ENCODE measurements at regions not wholly inside any gene's neighbourhood (a gene's known extent, or its start where the extent isn't known, plus 50 kb on each side); places are given as distances from the start of the nearest gene placed in this dataset.

- Histone ChIP-seq H3F3A (ENCODE audit: insufficient read depth, low read length) (no peaks in the 10 kb centered on the region), H3K9ac (ENCODE audit: low read length) (no peak overlapping the region), H4K20me1 (ENCODE audit: insufficient read depth, low read length) (no peaks in the 10 kb centered on the region), H3K9me3 (ENCODE audit: low read length) (no peaks in the 10 kb centered on the region), H3K79me2 (ENCODE audit: insufficient read depth, low read length) (no peaks in the 10 kb centered on the region), H3K36me3 (ENCODE audit: insufficient read depth, low read length) (no peaks in the 10 kb centered on the region), H3K4me3 (ENCODE audit: low read depth, low read length, poor library complexity, severe bottlenecking) (no peak overlapping the region), H3K4me1 (ENCODE audit: insufficient read depth, low read length, severe bottlenecking) (no peaks in the 10 kb centered on the region), H3K27me3 (ENCODE audit: insufficient read depth, low read length) (no peaks in the 10 kb centered on the region), H2AFZ (ENCODE audit: low read length) (no peak overlapping the region), H3K4me2 (ENCODE audit: low read length) (no peak overlapping the region), H3K9me2 (ENCODE audit: low read depth, low read length) (no peaks in the 10 kb centered on the region), H3K27ac (ENCODE audit: low read depth, low read length, poor library complexity, severe bottlenecking) (no peak overlapping the region)
- no peak for TF ChIP-seq EZH2 (IDR thresholded peaks at IDR 0.05; ENCODE audit: borderline replicate concordance, low read length)
- TF ChIP-seq CTCF (IDR thresholded peaks at IDR 0.05; ENCODE audit: low read length): no peak
These were observed 654.2 kb downstream of the PCDH7 start for GRCh38 chr4:31374256-31374960.

DNA sequence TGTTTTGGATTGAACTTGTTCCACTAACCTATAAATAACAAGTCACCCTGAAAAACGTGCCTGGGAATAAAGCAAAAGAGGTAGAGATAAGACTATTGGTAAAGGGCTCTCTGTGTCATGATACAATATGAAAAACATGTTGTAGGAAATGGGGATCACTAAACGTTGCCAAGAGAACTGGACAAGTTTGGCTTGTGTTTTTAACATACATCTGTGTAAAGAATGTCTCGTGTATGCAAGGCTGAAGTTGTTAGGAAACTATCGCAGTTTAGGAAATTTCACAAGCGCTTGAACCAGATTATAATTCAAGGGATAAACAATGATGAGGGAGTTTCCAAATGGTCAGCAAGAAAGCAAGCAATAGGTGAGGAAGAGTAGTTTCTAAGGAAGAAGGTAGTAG is 655.8 kb downstream of the PCDH7 start:
- TF ChIP-seq EZH2 (IDR thresholded peaks at IDR 0.05; ENCODE audit: borderline replicate concordance, low read length) (no peak), CTCF (IDR thresholded peaks at IDR 0.05; ENCODE audit: low read length) (no peak)
- H3F3A ChIP-seq (ENCODE audit: insufficient read depth, low read length): no peaks in the 10 kb centered on the region
- H3K9ac ChIP-seq (ENCODE audit: low read length): no peak overlapping the region
- H4K20me1 ChIP-seq (ENCODE audit: insufficient read depth, low read length): no peaks in the 10 kb centered on the region
- H3K4me3 ChIP-seq (ENCODE audit: low read depth, low read length, poor library complexity, severe bottlenecking): no peak overlapping the region
- no peaks in the 10 kb centered on the region for H3K36me3 ChIP-seq (ENCODE audit: insufficient read depth, low read length)
- H3K4me2 ChIP-seq (ENCODE audit: low read length): no peak overlapping the region
- H3K27ac ChIP-seq (ENCODE audit: low read depth, low read length, poor library complexity, severe bottlenecking): no peak overlapping the region
- H3K9me2 ChIP-seq (ENCODE audit: low read depth, low read length): no peaks in the 10 kb centered on the region
- H3K27me3 ChIP-seq (ENCODE audit: insufficient read depth, low read length): no peaks in the 10 kb centered on the region
- no peaks in the 10 kb centered on the region for H3K4me1 ChIP-seq (ENCODE audit: insufficient read depth, low read length, severe bottlenecking)
- no peaks in the 10 kb centered on the region for H3K9me3 ChIP-seq (ENCODE audit: low read length)
- H2AFZ ChIP-seq (ENCODE audit: low read length): no peak overlapping the region
- no peaks in the 10 kb centered on the region for H3K79me2 ChIP-seq (ENCODE audit: insufficient read depth, low read length)

DNA sequence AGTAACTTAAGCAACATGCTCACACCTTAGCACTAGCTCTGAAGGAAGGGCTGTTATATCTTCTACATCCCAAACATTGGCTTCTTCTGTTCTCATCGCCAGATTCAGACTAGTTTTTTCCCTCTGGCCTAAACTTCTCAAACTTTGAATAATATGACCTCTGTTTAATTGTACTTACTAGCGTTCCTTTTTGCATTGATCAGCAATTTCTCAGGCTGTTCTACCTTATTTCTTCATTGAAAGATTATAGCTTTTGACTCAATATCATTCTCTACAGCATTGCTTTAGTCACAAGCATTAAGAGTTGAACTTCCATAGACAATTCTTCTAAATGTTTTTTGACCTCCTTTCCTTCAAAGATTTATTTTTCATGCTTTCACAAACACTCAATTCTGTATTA is 659.2 kb downstream of the PCDH7 start:
- no peaks in the 10 kb centered on the region for H3K4me1 ChIP-seq (ENCODE audit: insufficient read depth, low read length, severe bottlenecking)
- H3K27ac ChIP-seq (ENCODE audit: low read depth, low read length, poor library complexity, severe bottlenecking): no peak overlapping the region
- H3K9me3 ChIP-seq (ENCODE audit: low read length): no peaks in the 10 kb centered on the region
- H3K36me3 ChIP-seq (ENCODE audit: insufficient read depth, low read length): no peaks in the 10 kb centered on the region
- no peaks in the 10 kb centered on the region for H3K27me3 ChIP-seq (ENCODE audit: insufficient read depth, low read length)
- no peak overlapping the region for H2AFZ ChIP-seq (ENCODE audit: low read length)
- no peaks in the 10 kb centered on the region for H3K79me2 ChIP-seq (ENCODE audit: insufficient read depth, low read length)
- no peaks in the 10 kb centered on the region for H3F3A ChIP-seq (ENCODE audit: insufficient read depth, low read length)
- H4K20me1 ChIP-seq (ENCODE audit: insufficient read depth, low read length): no peaks in the 10 kb centered on the region
- no peaks in the 10 kb centered on the region for H3K9me2 ChIP-seq (ENCODE audit: low read depth, low read length)
- TF ChIP-seq CTCF (IDR thresholded peaks at IDR 0.05; ENCODE audit: low read length) (no peak), EZH2 (IDR thresholded peaks at IDR 0.05; ENCODE audit: borderline replicate concordance, low read length) (no peak)
- H3K9ac ChIP-seq (ENCODE audit: low read length): no peak overlapping the region
- H3K4me3 ChIP-seq (ENCODE audit: low read depth, low read length, poor library complexity, severe bottlenecking): no peak overlapping the region
- no peak overlapping the region for H3K4me2 ChIP-seq (ENCODE audit: low read length)

Measured in OCI-LY1 (cell line).